Spleen (tissue), 7 donors: ENCODE measurements at regions not wholly inside any gene's neighbourhood (a gene's known extent, or its start where the extent isn't known, plus 50 kb on each side); places are given as distances from the start of the nearest gene placed in this dataset.

Experiments used
- CTCF ChIP-seq, 11 experiments: fragments of 200-600 bp in 7 of 11; fragments of 450-650 bp in 4 of 11; sonication (generic) in 4 of 11; IDR thresholded peaks in 8 of 11; conservative IDR thresholded peaks in 3 of 11; 1 replicate in 7 of 11; 2 replicates in 4 of 11; pipeline versions ENCODE4 v1.4.0 to v1.8.0; 2016 to 2021; ENCODE audit warnings: antibody characterized with exemption in 11 of 11, inconsistent platforms in 4 of 11, mild to moderate bottlenecking in 1 of 11
- POLR2A ChIP-seq, 3 donors: fragments of 450-650 bp; IDR thresholded peaks; one replicate each; pipeline ENCODE4 v1.5.1; 2017; ENCODE audit warnings: antibody characterized with exemption in 3 of 3, mild to moderate bottlenecking in 1 of 3
- POLR2AphosphoS5 ChIP-seq, 3 donors: sonication (generic); formaldehyde crosslinking; IDR thresholded peaks; one replicate each; pipeline ENCODE4 v1.5.1; 2017; ENCODE audit warnings: antibody characterized with exemption in 3 of 3
- donor health status: DM: no; HTN: no; CAD: no; lungs with moderate emphysema.
- donor health status: DM: no; HTN: no; CAD: no.
- donor health status: DM: no; HTN: no; CAD: no.

- TF ChIP-seq CTCF (IDR thresholded peaks at IDR 0.05 in 8 of 11, conservative IDR thresholded peaks at IDR 0.05 in 3 of 11) (no peak), POLR2A (IDR thresholded peaks at IDR 0.05) (no peak), POLR2AphosphoS5 (IDR thresholded peaks at IDR 0.05) (no peak)
Measured at GRCh38 chr12:69094606-69095216, 144.7 kb upstream of the CPSF6 start.
